Mucosa of descending colon (tissue), 3 donors: ENCODE measurements at regions not wholly inside any gene's neighbourhood (a gene's known extent, or its start where the extent isn't known, plus 50 kb on each side); places are given as distances from the start of the nearest gene placed in this dataset.

Source experiments
- ATAC-seq: fragments of 200-7000 bp; cut with Tn5 transposase; one replicate; pipeline ENCODE4 v1.9.1; 2020; ENCODE audit warnings: mild to moderate bottlenecking, moderate library complexity
- DNase-seq, 3 donors: peaks; one replicate each; pipeline ENCODE4 v3.0.0-alpha.2; 2020
- H3K36me3 ChIP-seq: fragments of 200-600 bp; one replicate; pipeline ENCODE4 v1.8.0; 2021; ENCODE audit warnings: low read depth, mild to moderate bottlenecking
- H3K4me1 ChIP-seq: fragments of 200-600 bp; one replicate; pipeline ENCODE4 v1.8.0; 2021; ENCODE audit warnings: low read depth, mild to moderate bottlenecking
- H3K4me3 ChIP-seq: fragments of 200-600 bp; one replicate; pipeline ENCODE4 v1.8.0; 2021; ENCODE audit warnings: mild to moderate bottlenecking
- H3K9me3 ChIP-seq: fragments of 200-600 bp; one replicate; pipeline ENCODE4 v1.8.0; 2021; ENCODE audit warnings: mild to moderate bottlenecking
- intact Hi-C, 2 donors: fragments of 100-400 bp; cut with DNase I in 1 of 2; cut with micrococcal nuclease in 1 of 2; formaldehyde crosslinking; loops; one replicate each; pipeline versions ENCODE4 v1.11.0 to v1.11.1; 2022; cut with DNase I, micrococcal nuclease
- TF ChIP-seq, protein P1 (sequence below): fragments of 200-600 bp; IDR thresholded peaks from one replicate; pipeline ENCODE4 v1.8.0; 2022; ENCODE audit warnings: antibody characterized with exemption, mild to moderate bottlenecking
- donor health status: DM: no; HTN: no; CAD: no; lungs with moderate emphysema.
- donor health status: DM: no; HTN: no; CAD: no.
- donor health status: DM: no; HTN: yes; CAD: no.

- Histone ChIP-seq H3K4me1 (no peaks in the 10 kb centered on the region), H3K4me3 (no peak overlapping the region), H3K36me3 (no peaks in the 10 kb centered on the region), H3K9me3 (no peaks in the 10 kb centered on the region)
- intact Hi-C loops, result no loop called here
- ATAC-seq (no peak), DNase-seq (no peak)
- TF ChIP-seq, protein P1, sequence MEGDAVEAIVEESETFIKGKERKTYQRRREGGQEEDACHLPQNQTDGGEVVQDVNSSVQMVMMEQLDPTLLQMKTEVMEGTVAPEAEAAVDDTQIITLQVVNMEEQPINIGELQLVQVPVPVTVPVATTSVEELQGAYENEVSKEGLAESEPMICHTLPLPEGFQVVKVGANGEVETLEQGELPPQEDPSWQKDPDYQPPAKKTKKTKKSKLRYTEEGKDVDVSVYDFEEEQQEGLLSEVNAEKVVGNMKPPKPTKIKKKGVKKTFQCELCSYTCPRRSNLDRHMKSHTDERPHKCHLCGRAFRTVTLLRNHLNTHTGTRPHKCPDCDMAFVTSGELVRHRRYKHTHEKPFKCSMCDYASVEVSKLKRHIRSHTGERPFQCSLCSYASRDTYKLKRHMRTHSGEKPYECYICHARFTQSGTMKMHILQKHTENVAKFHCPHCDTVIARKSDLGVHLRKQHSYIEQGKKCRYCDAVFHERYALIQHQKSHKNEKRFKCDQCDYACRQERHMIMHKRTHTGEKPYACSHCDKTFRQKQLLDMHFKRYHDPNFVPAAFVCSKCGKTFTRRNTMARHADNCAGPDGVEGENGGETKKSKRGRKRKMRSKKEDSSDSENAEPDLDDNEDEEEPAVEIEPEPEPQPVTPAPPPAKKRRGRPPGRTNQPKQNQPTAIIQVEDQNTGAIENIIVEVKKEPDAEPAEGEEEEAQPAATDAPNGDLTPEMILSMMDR, result no peak
Measured at GRCh38 chr13:59444210-59444857, 719.4 kb downstream of the DIAPH3 start.

DNA sequence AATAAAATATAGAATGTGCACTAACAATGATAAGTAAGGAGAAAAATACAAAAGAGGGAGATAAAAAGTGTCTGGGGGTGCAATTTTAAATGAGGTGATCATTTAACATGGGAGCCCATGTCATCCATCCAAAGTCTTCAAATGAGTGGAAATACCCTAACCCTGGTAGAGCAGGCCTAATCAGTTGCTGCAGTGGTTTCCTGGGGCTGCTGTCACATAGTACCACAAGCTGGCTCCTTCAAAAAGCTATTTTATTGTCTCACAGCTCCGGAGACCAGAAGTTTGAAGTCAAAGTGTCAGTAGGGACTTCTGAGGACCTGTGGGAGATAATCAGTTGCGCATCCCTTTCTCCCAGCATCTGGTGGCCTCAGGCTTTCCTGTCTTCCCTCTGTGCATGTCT lies 717.9 kb downstream of the DIAPH3 start:
- Histone ChIP-seq H3K36me3 (no peaks in the 10 kb centered on the region), H3K4me1 (no peaks in the 10 kb centered on the region), H3K9me3 (no peaks in the 10 kb centered on the region), H3K4me3 (no peak overlapping the region)
- ATAC-seq, result no peak
- DNase-seq, result no peak
- TF ChIP-seq, protein P1, result no peak
- intact Hi-C loops, result no loop called here

- TF ChIP-seq, protein P1, result no peak
- Histone ChIP-seq H3K4me3 (no peak overlapping the region), H3K36me3 (no peaks in the 10 kb centered on the region), H3K9me3 (no peaks in the 10 kb centered on the region), H3K4me1 (no peaks in the 10 kb centered on the region)
- intact Hi-C loops, result no loop called here
- DNase-seq, result no peak
- no peak for ATAC-seq
Measured at GRCh38 chr13:59446391-59446790, 717.3 kb downstream of the DIAPH3 start.

- Histone ChIP-seq H3K36me3 (no peaks in the 10 kb centered on the region), H3K4me1 (no peaks in the 10 kb centered on the region), H3K4me3 (no peak overlapping the region), H3K9me3 (no peaks in the 10 kb centered on the region)
- ATAC-seq (no peak), DNase-seq (no peak)
- intact Hi-C loops, result no loop called here
- TF ChIP-seq, protein P1, result no peak
Measured at GRCh38 chr13:59447031-59447430, 716.7 kb downstream of the DIAPH3 start.

- H3K36me3 ChIP-seq, result no peaks in the 10 kb centered on the region
- H3K4me3 ChIP-seq, result no peak overlapping the region
- intact Hi-C loops, result no loop called here
- H3K9me3 ChIP-seq, result no peaks in the 10 kb centered on the region
- ATAC-seq (no peak), DNase-seq (no peak)
- no peaks in the 10 kb centered on the region for H3K4me1 ChIP-seq
- TF ChIP-seq, protein P1, result no peak
Measured at GRCh38 chr13:59447846-59448620, 715.7 kb downstream of the DIAPH3 start.
